COR-L47 (cell line): ENCODE measurements at regions not wholly inside any gene's neighbourhood (a gene's known extent, or its start where the extent isn't known, plus 50 kb on each side); places are given as distances from the start of the nearest gene placed in this dataset.
"Not testable (repeated sequence)": the region's sequence is repeated elsewhere in the genome, so short reads cannot be mapped to it uniquely, and the experiment has no call there.

Experiments used
- DNase-seq: peaks from one replicate; lab custom pipeline; 2025; lab: John Stamatoyannopoulos, UW

- no peak for DNase-seq
These were observed 818.0 kb upstream of the SLC10A2 start for GRCh38 chr13:103884101-103884723.

- no peak for DNase-seq
These were observed 817.5 kb upstream of the SLC10A2 start for GRCh38 chr13:103883698-103884097.

DNA sequence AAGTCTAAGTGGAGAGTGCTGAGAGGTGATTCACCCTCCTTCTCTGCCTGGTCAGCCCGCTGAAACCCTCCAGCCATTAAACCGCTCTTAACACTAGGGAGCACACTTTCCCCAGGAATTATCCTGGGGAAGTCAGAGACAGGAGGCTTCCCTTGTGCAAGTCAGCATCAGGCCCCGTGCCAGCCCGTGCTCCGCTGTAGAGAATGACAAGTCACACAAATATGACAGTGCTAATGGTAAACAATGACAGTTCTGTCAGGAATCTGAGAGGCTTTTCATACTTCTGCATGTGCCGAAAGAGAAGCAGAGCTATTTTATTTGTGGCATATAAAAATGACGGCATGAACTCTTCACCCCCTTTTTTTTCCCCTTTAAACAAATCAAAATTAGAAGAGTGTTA is 816.9 kb upstream of the SLC10A2 start:
- peak; percentile 84 for DNase-seq

- not testable (repeated sequence) for DNase-seq
These were observed 813.9 kb upstream of the SLC10A2 start for GRCh38 chr13:103880146-103880545.

- no peak for DNase-seq
These were observed 812.8 kb upstream of the SLC10A2 start for GRCh38 chr13:103878891-103879605.

GRCh38 chr13:103876571-103876970 is 810.4 kb upstream of the SLC10A2 start:
- DNase-seq: no peak

DNA sequence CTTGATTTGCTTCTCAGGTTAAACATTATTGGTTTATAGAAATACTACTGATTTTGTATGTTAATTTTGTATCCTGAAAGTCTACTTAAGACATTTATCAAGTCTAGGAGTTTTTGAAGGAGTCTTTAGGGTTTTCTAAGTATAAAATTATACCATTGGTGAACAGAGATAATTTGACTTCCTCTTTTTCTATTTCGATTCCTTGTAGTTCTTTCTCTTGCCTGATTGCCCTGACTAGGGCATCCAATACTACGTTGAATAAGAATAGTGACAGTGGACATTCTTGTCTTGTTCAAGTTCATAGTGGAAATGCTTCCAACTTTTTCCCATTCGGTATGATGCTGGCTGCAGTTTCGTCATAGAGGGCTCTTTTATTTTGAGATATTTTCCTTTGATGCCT is 807.5 kb upstream of the SLC10A2 start:
- DNase-seq: no peak

GRCh38 chr13:103866048-103866447 is 799.8 kb upstream of the SLC10A2 start:
- DNase-seq: no peak

GRCh38 chr13:103862525-103862924 is 796.3 kb upstream of the SLC10A2 start:
- no peak for DNase-seq

- no peak for DNase-seq
These were observed 793.7 kb upstream of the SLC10A2 start for GRCh38 chr13:103859952-103860351.

DNA sequence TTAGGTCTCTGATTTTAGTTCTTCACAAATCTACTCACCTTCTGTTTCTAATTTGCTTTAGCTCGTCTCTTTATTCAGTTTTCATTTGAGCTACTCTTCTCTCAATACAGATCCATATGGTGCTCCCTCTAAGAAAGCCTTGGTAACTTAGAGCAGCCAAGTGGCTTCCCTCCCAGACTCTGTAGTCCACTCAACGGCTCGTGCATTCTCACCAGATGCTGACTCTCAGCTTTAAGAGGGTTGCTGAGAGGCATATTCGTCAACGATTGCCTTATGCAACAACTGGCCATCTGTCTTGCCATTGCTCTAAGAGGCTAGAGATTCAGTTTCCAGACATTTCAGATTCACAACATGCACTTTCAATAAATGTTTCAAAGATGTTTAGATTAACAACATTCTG is 785.8 kb upstream of the SLC10A2 start:
- DNase-seq: no peak

DNA sequence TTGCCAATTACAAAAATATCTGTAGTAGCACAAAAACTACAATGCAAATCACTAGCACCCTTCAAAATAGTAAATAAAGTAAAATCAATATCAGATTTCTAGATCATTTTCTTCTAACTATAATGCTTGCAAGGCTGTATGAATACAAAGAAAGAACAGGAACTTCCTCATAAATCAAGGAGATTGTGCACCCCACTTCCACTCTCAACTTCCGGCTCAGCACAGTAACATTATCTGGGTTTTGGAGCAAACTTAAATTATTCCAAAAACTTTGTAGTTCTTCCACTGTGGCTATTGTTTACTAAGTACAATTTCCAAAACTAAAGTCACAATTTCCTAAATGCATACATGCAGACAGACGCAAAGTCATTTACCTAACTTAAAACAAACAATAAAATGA is 778.3 kb upstream of the SLC10A2 start:
- no peak for DNase-seq

DNA sequence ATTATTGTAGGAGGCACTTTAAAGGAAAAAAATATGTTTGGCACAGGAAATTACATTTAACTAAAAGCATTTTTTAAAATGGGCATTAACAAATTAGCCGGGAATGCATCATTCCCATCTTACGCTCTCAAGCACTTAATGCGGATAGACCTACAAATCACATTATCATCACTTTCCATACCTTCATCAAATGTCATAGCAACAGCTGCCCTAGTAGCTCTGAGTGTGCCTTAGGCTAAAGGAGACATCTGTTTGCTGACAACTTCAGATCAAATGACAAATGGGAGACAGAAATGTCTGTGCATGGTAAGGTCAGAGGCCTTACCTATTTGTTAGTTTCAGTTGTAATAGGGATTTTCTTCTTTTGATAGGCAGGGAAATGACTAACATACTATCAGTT is 773.2 kb upstream of the SLC10A2 start:
- DNase-seq: no peak

DNA sequence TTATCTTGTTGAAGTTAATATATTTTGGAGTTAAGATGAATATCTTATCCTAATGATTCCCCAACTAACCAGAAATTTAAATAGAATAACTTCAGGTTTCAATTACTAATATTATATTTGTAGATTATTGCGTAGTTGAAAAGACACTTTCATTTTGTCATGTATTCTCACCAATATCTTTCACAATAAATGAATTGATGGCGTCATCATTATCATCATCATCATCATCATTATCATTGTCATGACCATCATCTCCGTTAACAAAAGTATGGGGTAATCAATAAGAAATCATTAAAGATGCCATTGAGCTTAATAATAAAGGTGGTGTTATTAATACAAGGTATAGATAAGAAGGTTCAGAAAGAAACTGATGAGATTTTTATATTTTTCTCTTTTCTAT is 768.8 kb upstream of the SLC10A2 start:
- no peak for DNase-seq

DNA sequence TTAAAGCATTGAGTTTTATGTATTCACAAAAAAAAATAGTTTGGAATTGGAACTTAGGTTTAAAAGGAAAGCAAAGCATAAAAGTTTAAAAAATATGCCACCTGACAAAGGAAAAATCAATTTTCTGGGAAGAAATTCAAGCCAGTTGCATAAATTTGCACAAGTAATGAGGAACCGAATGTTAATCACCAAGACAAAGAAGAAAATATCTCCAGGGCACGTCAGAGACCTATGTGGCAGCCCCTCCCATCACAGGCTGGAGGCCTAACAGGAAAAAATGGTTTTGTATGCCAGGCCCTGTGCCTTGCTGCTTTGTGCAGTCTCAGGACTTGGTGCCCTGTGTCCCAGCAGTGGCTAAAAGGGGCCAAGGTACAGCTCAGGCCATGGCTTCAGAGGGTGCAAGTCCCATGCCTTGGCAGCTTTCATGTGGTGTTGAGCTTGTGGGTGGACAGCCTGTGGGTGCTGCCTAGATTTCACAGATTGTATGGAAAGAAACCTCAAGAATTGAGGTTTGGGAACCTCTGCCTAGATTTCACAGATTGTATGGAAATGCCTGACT is 767.2 kb upstream of the SLC10A2 start:
- no peak for DNase-seq

DNA sequence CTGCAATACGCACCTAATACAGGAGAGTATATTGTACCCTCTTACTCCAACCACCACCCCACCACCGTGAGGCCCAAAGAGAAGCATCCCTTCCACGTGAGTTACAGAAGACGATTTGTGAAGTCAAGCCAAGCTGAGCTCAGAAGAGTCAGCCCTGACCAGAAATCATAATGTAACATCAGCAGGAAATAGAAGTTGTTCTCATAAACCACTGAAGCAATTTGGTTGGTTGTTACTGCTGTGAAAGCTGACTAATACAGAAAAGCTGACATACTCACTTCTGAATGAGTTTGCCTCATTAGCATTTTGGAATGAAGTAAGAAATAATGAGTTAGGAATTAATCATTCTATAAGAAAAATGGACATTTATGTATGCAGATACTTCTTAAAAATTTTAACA is 749.4 kb upstream of the SLC10A2 start:
- no peak for DNase-seq

DNA sequence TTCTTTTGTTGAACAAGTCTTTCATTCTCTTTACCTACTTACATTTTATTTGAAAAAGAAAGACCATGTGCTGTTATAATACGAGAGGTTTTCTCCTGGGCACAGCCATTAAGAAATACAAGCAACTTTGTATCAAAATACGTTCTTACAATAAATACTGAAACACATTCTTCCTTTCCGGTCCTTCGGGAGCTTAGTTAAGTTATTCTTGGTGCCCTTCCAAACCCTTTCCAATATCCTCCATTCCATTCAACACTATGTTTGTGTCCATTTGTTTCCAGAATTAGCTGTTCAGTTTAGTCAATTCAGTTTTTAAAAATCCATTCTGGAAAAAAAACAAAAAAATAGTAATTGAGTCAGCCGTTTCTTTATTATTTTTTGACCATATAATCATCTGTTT is 746.8 kb upstream of the SLC10A2 start:
- DNase-seq: no peak

DNA sequence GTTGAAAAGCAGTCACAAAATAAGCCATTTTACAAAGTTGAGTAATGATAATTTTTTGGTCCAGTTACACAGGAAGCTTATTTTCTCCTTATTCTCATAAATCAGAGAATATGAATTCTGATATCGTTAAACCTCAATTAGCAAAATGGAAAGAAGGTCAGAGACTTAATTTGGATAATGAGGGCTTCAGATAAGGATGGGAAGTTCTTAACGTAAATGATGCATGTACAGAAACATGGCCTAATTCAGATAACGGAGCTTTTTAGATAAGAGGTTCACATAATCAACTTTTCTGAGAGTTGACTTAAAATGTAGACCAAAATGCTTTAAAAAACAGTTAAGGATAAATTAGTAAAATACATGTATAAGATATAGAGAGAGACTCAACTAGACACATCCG is 746.3 kb upstream of the SLC10A2 start:
- DNase-seq: no peak

DNA sequence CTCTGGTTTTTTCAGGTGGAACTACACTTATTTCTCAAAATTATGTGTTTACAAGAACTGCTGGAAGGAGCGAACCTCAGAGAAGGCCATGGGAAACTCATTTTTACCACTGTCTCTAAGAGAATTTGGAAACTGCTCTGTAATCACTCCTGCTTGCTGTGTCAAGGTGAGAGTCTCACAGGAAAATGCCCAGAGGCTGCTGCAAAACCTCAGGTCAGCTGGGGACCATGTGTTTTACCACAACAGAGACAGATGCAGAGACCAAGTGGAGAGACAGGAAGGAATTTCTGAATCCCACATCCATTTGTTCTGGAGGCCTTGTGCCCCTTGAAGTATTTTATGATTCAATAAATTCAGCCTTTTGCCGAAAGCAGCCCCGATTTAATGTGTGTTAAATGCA is 743.8 kb upstream of the SLC10A2 start:
- DNase-seq: no peak

- DNase-seq: no peak
These were observed 739.6 kb upstream of the SLC10A2 start for GRCh38 chr13:103805771-103806170.

DNA sequence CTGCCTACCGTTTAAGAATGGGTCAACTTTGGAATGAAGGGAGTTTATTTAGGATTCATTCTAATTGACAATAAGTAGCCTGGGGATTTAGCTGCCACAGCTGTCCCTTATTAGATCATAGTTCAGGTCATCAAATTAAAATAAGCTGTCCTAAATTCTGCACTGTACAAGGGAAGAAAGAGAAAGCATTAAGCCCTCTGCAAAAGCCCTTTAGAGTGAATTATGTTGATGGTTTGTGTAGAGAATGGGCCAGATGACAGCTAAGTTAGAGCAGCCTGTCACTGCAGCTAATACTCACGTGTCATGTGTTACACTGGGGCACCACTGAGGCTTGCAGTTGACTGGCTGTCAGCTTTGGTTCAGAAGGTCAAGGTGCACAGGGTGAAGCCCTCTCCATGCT is 737.1 kb upstream of the SLC10A2 start:
- no peak for DNase-seq

DNA sequence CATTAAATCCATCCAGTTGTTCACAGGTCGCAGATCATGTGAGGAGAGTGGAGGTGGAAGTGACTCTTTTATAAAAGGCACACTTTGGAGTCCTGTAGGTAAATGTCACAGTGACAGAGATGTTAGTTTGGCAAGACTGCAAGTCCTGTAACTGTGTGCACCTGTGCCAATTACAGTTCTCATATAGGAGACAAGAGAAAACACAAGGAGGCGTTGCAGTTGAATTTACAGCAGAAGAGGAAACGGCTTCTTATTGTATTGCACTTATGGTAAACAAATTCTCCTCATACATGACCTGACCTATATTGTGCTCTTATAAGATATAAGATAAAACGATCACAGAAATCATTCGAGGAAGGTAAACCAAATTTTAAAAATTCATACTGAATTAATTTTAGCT is 732.8 kb upstream of the SLC10A2 start:
- DNase-seq: peak; percentile 46

DNA sequence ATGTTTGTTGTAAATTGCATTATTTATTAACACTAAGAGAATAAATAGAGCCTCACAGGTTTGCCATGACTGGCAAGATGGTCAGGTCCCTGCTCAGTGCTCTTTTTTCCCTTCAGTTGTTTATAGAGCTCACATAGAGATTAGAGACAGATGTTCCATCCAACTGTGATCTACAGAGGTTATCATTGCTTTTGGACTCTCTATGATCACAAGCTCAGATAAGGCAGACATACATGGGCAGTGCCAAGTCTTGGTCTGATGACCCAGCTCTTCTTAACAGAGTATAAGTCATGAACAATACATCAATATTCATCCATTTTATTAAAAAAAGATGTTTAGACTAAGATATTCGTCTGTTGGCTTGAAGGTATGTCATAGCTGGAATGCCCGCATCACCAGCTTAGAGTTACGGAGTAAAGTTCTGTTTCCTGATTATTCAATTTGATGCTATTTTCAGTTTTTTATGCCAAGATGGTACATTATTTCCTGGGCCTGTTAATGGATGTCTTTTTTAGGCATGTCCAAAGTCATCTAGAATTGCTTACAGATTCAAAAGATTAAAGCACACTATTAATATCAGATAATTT is 729.8 kb upstream of the SLC10A2 start:
- DNase-seq: no peak
